ELF-1 (cell line): ENCODE measurements at regions not wholly inside any gene's neighbourhood (a gene's known extent, or its start where the extent isn't known, plus 50 kb on each side); places are given as distances from the start of the nearest gene placed in this dataset.
A peak's percentile ranks its signal among the peaks of the same experiment; 100 is the strongest.
"Not testable (repeated sequence)": the region's sequence is repeated elsewhere in the genome, so short reads cannot be mapped to it uniquely, and the experiment has no call there.

Experiments used
- DNase-seq: peaks from one replicate; pipeline ENCODE4 v3.0.0-alpha.2; 2016; ENCODE audit warnings: low read depth, low spot score

DNA sequence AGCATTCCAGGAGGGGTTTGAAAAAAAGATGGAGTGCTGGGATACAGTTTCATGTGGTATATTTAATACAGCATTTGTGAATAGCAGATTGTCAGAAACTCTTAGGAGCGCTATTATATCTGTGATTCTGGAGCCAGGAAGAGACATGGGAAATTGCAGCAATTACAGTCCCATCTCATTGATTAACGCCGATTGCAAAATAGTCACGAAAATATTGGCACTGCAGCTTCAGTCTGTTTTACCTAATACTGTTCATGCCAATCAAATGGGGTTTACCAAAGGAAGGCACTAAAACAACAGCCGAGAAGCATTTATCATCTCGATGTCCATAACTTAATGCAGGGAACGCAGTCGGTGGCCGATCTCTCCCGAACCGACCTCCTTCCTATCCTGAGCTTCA lies 295.8 kb downstream of the TEX29 start:
- no peak for DNase-seq

DNA sequence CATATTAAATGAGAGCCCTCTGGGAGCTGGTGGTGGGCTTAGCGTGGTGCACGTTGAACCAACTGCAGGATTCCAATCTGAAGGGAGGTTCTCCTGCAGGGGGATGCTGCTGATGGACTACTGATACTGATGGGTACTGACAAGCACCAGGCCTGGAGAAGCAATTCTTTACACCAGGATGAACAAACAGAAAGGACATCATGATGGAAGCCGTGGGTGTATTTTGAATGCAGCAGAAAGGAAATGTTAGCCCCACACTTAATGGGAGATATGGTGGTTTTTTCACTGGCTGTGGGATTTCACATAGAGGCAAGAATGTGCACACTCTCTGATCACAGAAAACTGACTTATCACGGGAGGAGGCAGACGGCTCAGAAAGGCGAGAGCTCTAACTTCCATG lies 299.7 kb downstream of the TEX29 start:
- DNase-seq = no peak

DNA sequence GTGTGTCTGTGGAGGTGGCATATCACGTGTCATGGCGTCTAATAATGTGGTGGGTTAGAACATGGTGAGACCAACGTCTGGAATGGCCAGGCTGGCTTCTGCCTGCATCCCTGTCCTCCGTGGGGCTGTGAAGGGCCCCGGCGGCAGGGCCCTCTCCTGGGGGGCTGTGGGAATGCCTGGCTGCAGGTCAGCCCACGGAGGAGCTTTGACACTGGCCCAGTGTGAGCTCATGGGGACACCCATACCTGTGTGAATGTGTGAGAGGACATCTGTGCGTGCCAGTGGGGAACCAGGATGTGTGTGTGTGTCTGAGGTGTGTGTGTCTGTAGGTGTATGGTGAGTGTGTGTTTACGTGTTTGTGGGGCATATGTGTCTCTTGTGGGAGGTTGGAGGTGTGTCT lies 300.1 kb downstream of the TEX29 start:
- DNase-seq = no peak

DNA sequence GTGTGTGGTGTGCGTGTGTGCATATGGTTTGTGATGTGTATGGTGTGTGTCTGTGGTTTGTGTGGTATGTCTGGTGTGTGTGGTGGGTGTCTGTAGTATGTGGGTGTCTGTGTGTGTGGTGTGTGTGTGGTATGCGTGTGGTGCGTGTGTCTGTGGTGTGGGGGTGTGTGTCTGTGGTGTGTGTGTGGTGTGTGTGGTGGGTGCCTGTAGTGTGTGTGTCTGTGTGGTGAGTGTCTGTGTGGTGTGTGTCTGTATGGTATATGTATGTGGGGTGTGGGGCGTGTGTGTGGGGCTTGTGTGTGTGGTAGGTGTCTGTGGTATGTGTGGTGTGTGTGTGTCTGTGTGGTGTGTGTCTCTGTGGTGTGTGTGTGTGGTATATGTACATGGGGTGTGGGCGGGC lies 300.7 kb downstream of the TEX29 start:
- DNase-seq = no peak

DNA sequence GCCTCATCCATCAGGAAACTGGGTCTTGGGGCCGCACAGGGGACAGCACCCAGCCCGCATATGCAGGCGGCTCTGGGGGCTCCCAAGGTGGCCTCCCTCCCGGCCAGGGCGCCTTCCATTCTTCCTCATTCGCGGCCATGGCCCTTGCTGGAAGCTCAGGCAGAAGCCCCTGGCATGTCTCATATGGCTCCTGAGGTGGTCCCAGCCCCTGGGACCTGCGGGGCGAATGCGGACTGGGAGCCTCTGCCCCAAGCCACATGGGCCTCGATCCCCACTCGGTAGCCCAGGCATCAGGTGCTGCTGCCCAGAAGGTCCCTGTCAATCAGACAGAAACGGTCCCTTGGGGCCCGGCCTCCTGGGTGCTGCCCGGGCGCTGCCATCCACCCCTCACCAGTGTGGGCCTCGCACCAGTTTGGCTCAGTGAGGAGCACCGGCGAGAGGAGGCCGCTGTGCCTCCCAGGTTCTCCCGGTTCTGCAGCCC lies 301.6 kb downstream of the TEX29 start:
- no peak for DNase-seq

DNA sequence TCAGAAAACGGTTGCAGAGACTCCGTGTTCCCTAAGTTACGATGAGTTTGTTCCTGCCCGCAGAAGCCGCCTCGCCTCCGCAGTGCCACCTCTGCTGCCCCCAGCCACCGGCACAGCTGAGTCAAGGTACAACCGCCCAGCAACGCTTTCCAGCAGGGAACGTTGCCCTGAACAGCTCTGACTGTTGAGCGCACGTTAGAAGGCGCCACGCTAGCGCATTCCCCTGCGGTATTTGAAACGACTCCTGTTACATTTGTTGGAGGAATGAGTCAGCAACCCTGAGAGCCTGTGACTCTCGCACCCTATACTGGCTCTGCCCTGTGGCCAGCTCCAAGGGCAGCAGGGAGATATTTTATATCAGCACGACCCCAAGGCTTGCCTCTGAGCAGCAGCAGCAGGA lies 302.8 kb downstream of the TEX29 start:
- DNase-seq = peak; percentile 80

DNA sequence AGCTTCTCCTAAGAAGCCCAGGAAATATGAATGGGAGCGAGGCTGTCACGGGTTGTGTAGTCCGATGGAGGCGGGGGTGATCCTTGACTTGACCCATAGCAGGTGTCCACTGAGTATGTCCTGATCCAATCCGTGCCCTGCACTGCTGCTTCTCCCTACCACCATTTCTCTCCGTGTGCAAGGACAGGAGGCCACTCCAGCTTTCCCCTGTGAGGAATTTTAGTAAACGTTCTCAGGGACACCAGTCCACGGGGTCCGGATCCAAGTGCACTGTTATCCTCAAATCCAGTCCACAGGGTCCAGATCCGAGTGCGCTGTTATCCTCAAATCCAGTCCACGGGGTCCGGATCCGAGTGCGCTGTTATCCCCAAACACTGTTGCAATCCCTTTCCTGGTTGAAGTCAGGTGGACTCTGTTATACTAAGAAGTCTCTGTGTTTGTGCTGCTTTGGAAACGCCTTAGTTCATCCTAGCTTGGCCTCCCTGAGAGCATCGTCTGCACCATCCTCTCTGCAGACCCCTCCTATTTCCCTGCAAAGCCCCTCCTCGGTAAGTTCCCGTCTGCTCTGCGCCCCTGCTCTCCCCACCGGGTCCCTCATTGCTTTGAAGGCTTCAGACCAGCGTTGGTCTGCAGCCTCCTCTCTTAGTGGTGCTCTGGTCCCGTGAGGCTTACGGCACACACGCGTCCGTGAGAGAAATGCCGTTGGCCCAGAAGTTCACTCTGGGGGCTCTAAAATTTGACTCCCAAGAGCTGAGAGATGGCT lies 303.5 kb downstream of the TEX29 start:
- DNase-seq = no peak

DNA sequence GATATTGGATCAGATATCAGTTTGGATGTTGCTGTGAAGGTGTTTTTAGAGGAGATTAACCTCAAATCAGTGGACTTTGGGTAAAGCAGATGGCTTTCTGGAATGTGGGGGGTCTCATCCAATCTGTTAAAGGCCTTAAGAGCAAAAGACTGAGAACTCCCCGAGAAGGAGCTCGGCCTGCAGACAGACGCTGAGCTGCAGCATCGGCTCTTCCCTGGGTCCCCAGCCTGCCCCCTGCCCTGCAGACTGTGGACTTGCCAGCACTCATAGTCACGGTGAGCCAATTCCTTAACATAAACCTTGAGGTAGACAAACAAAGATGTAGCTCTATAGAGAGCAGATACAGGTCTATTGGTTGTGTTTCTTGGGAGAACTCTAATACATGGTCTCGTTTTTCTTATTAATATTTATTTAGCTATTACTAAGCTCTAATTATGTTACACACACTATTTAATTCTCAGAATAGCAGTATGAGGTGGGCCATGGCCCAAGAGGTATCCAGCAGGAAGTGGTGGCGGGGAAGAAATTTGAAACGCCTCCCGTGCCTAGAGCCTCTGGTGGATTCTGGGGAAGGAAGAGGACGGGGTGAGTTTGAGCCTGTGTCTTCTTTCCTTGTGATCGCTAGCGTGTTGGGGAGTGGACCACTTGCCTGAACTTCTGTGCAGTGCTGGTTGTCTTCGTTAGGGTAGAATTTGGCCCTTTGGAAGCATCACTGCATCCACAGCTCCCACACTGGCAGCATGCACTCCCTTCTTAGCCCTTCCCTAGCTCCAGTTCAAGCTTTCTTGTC lies 305.3 kb downstream of the TEX29 start:
- no peak for DNase-seq

DNA sequence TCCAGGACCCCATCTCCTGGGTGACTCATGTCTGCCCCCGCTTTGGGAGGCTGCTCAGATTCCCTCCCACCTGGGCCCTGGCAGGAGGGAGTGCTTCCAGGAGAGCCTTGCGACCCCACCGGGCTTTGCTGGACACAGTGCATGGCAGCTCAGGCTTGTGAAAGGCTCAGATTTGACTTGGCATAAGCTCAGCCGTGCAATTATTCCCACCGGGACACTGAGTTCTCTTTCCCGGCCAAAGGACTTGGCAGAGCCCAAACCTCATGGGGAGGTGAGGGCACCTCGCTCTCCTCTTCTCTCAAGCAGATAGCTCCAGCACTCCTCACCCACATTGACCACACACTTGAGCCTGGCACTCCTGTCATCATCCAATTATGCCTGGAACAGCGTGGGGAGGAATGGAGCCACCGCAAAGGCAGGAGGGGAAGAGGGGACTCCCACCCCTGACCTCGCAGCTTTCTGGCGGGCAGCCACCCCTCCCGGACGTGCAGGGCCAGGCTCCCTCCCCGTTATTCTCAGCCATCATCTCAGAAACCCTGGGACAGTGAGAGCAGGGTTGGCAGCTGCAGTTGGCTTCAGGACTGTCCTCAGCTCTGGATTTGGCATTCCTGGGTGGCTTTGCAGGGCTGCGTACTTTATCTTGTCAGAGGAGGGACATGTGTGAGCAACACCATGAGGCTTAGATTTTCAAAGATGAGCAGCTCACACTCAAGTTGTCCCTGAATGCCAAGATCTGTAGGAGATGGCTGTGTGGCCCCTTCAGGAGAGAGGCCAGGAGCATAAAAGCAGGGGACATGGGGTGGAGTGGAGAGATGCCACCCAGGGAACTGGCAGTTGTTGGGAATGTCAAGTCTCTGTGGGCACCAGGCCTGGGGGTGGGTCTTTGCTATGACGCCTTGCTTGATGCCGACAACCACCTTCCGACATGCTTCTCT lies 306.2 kb downstream of the TEX29 start:
- no peak for DNase-seq

DNA sequence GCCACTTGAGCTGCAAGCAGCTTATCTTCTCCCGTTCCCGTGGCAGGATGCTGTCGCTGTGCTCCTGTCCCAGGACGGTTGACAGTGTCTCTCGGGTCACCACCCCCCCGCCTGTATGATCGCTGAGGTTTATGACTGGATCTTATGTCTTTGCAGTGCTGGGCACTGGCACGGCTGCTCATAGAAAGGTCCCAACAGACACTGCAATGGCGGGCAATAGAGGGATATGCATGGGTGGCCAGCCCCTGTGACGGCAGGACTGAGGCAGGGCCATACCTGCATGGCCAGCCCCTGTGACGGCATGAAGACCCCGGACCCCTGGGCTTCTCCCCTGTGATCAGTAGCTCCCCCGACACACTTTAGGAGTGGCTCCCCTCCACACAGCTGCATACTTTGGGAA lies 307.2 kb downstream of the TEX29 start:
- no peak for DNase-seq

DNA sequence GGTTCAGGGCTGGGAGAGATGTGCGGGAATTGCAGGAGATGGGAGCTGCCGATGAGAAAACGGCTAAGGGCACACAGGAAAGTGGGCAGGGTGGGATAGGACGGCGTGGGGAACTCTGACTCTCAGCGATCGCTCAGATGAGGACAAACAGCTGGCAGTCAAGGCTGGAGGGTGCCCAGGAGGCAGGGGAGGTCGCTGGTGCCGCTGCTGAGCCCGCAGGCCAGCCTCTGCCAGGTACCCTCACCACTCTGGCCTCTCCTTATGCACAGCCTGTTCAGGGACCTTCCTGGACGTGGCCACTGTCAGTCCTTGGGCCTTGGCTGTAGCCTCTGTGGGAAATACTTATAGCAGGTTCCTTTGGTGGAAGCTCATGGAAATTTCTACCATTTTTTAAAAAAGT lies 308.6 kb downstream of the TEX29 start:
- no peak for DNase-seq

DNA sequence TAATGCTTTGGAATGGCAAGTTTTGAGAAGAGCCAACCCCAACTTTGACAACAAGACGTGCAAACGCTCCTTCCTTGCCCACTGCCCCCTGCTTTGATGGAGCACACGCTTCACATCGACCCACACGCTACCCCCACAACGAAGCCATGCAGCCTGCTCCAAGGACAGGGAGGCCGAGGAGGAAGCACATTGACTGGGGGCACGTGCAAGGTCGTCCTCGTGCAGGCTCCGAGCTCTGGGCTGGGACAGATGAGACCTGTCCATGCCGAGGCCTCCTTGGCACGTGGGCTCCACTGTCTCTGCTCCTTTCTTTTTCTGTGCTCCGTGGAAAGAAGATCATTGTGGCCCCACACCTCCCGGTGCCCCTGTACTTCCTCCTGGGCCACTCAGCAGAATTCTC lies 309.0 kb downstream of the TEX29 start:
- no peak for DNase-seq

DNA sequence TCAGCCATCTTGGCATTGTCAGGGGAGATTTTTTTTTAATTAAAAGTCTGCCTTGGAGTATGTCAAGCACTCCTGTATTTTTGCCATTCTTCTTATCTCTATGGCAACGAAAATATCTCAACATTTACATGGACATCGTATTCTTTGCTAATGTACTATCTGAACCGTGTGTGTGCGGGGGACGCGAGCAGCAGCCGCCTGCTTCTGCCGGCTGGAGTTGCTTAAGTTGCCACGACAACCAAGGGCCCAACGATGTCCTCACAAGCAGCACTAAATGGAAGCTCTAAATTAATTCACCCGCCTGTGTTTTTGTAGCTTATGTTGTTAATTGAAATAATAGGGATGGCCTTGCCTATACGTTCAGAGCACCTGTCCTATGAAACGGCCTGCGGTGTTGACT lies 309.5 kb downstream of the TEX29 start:
- DNase-seq = no peak

DNA sequence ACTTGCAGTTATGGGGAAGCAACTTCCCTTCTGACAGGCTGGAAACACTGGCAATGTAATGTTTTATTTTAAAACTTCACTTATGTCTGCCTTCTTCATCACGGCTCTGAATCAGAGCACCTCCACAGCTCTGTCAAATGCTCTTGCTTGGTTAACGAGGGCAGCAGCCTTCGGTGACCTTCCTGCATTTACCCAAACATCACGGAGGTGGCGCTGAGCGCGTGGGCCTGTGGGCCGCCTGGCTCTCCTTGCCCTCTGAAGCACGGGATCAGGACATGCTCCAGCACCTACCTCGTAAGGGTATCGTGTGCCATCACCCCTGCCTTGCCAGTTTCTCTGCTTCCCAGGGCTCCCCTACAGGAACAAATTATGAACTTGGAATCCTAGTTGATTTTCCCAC lies 310.0 kb downstream of the TEX29 start:
- DNase-seq = peak; percentile 41

DNA sequence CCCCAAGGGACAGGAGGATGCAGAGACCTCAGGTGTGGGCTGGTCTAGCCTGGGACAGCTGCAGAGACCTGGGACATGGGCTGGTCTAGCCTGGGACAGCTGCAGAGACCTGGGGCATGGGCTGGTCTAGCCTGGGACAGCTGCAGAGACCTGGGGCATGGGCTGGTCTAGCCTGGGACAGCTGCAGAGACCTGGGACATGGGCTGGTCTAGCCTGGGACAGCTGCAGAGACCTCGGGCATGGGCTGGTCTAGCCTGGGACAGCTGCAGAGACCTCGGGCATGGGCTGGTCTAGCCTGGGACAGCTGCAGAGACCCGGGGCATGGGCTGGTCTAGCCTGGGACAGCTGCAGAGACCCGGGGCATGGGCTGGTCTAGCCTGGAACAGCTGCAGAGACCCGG lies 310.8 kb downstream of the TEX29 start:
- not testable (repeated sequence) for DNase-seq

DNA sequence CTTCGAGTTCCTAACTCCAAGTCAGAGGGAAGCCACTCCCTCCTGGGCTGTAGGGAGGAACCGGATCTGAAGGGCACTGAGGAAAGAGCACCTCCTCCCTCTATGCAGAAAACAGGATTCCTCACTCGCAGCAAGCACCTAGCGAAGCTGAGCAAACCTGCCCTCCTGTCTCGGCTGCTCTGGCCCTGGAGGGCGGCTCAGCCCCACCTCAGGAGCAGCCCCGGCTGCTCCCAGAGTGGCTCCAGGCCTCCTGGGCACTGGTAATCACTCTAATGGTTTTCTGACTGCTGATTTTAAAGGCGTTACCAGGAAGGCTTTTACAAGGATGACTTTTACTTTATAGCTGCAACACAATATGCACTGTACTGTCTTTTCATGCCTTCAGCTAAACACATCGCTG lies 312.5 kb downstream of the TEX29 start:
- DNase-seq = peak; percentile 82

DNA sequence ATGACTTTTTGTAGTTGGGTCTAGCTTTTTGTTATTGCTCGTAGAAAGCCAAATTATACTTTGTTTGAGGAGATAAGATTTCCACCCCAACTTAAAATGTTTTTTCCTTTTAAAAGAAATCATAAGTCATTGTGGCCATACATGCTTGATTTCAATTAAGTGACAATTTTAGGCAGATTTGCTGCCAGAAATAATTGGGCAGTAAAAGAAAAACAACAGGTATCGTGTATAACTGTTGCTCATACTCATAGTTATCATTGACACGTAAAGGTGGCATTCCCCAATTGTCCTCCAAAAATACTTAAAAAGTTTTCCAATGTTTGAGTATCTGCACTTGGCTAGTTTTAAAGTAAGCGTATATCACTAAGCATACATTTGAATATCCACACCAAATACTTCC lies 313.0 kb downstream of the TEX29 start:
- DNase-seq = no peak

DNA sequence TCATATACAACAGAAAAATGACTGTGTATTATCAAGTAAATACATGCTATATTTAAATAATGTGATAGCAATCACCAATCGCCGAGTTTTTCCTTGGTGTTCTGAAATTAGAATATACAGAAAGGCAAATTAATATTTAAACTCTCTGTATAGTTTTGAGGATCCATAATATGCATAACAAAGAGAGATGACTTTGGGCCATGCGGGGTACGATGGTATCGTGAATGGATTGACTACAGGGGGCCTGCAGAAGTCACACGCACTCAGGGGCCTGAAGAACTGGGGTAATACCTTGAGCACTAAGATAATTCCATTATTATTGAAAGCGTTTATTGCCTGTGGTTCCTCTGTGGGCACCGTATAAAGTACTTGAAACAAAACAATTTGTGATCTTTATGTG lies 314.0 kb downstream of the TEX29 start:
- no peak for DNase-seq

DNA sequence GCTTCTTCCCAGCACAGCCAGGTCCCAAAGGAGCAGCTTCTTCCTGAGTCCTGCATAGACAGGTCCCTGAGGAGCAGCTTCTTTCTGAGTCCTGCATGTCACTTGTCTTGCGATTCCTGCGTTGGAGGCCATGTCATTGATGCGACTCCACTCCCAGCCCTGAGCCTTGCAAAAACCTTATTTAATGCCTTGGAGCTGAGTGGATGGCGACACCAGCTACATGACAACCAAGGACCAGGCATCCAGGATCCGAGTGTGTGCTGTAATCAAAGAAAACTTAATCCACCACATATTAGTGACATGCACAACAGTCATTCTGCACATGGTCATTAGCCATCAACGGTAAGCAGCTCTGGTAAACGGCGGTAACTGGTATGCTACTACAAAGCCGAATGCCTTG lies 315.8 kb downstream of the TEX29 start:
- DNase-seq = no peak

DNA sequence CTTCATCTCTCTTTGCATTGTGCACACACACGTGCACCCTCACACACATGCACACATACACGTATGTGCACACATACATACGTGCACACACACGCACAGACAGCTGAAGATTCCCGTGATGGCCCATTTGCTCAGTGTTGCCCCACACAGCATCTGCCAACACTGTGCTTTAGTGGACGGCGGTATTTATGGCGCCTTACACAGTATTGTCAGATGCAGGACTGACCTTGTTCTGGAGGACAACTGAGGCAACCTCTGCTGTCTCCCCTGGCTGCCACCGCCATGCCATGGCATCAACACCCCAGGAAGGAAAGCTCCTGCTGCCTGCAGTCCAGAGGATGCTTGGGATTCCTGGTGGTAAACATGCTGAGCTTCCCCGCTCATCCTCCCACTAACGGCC lies 316.4 kb downstream of the TEX29 start:
- no peak for DNase-seq

DNA sequence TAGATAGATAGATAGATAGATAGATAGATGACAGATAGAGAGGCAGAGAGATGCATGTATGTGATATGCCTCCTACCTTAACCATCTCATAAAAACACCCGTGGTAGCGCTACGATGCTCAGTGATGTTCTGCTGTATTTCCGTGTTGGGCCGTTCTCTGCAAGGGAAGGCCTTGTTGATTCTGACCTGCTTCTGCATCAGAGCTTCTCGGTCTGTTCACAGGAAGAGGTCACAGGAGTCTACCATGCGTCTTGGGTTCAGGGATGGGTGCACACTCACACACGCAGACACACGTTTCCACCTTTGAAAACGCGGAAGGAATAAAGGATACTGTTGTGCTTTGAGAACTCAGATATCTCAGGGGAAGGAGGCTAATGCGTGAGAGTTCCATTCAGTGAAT lies 316.9 kb downstream of the TEX29 start:
- no peak for DNase-seq

DNA sequence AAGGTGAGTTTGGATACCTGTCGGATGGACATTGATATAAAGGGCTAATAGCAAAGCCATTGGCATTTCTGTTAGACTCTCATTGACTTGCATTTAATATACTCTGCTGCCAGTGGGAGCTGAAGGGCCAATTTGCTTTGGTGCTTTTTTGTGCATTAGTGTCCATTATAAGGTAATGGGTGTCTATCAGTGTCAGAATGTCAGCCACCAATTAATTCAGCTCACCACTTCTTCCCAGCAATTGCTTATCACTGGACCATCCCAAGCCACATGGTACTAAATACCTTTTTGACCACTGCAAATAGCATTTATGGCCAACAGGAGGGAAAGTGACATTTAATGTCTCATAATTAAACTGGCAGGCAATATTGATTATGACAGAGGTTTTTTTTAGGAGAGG lies 317.8 kb downstream of the TEX29 start:
- no peak for DNase-seq
